22Rv1 (cell line): ENCODE measurements at regions not wholly inside any gene's neighbourhood (a gene's known extent, or its start where the extent isn't known, plus 50 kb on each side); places are given as distances from the start of the nearest gene placed in this dataset.
A peak's percentile ranks its signal among the peaks of the same experiment; 100 is the strongest.

Experiments
- H3K27ac ChIP-seq: fragments of 450-650 bp; 2 replicates; pipeline ENCODE4 v1.5.1; 2017
- ZFX ChIP-seq: fragments of 450-650 bp; IDR thresholded peaks from 2 replicates; pipeline ENCODE4 v1.6.1; 2017; ENCODE audit warnings: antibody characterized with exemption, borderline replicate concordance
- TF ChIP-seq, protein P1 (sequence below): fragments of 450-650 bp; IDR thresholded peaks from 2 replicates; pipeline ENCODE4 v1.5.1; 2017; ENCODE audit warnings: mild to moderate bottlenecking

DNA sequence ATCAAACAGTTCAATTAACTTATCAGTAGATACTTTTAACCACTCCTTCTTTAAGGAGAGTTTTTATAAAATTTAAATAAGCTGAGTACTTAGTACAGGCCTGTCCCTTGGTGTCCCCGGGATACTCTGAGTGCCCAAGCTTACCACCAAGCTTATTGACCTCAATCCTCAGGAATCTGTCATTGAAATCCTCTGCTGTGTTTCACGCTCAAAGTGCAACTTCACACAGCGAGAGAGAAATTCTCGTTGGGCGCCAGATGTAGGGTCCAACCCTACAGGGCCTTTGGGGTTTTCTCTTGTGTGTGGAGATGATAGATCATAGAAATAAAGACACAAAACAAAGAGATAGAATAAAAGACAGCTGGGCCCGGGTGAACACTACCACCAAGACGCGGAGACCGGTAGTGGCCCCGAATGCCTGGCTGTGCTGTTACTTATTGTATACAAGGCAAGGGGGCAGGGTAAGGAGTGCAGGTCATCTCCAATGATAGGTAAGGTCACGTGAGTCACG, 65.3 kb upstream of the ARL4D start:
- H3K27ac ChIP-seq: no peak overlapping the region
- TF ChIP-seq ZFX: no peak
- TF ChIP-seq, protein P1, sequence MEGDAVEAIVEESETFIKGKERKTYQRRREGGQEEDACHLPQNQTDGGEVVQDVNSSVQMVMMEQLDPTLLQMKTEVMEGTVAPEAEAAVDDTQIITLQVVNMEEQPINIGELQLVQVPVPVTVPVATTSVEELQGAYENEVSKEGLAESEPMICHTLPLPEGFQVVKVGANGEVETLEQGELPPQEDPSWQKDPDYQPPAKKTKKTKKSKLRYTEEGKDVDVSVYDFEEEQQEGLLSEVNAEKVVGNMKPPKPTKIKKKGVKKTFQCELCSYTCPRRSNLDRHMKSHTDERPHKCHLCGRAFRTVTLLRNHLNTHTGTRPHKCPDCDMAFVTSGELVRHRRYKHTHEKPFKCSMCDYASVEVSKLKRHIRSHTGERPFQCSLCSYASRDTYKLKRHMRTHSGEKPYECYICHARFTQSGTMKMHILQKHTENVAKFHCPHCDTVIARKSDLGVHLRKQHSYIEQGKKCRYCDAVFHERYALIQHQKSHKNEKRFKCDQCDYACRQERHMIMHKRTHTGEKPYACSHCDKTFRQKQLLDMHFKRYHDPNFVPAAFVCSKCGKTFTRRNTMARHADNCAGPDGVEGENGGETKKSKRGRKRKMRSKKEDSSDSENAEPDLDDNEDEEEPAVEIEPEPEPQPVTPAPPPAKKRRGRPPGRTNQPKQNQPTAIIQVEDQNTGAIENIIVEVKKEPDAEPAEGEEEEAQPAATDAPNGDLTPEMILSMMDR: no peak

DNA sequence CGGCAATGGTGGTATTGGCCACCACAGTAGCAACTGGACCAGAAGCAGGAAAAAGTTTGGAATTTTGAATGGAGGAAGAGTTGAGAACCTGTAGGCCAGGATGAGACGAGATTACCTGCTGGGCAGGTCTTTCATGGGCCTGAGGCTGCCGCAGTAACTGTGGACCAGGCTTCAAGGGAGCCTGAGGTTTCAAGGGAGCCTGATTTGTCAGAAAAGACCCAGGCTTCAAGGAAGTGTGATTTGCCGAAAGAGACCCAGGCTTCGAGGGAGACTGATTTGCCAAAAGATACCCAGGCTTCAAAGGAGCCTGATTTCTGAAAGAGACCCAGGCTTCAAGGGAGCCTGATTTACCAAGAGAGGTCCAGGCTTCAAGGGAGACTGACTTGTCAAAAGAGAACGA, 66.6 kb upstream of the ARL4D start:
- no peak for TF ChIP-seq ZFX
- TF ChIP-seq, protein P1: no peak
- H3K27ac ChIP-seq: no peak overlapping the region

GRCh38 chr17:43330876-43331639, 67.7 kb upstream of the ARL4D start:
- H3K27ac ChIP-seq: no peak overlapping the region
- TF ChIP-seq, protein P1: 0 out of 2 replicates have a peak, but pooled peaks have one; percentile 16
- TF ChIP-seq ZFX: no peak

GRCh38 chr17:43329183-43329582, 69.6 kb upstream of the ARL4D start:
- TF ChIP-seq ZFX: no peak
- TF ChIP-seq, protein P1: no peak

GRCh38 chr17:43328650-43329049, 70.1 kb upstream of the ARL4D start:
- H3K27ac ChIP-seq: no peak overlapping the region
- no peak for TF ChIP-seq ZFX
- TF ChIP-seq, protein P1: no peak

More at GRCh38 chr17:43329183-43329582, 69.6 kb upstream of the ARL4D start:
- H3K27ac ChIP-seq: no peak overlapping the region

DNA sequence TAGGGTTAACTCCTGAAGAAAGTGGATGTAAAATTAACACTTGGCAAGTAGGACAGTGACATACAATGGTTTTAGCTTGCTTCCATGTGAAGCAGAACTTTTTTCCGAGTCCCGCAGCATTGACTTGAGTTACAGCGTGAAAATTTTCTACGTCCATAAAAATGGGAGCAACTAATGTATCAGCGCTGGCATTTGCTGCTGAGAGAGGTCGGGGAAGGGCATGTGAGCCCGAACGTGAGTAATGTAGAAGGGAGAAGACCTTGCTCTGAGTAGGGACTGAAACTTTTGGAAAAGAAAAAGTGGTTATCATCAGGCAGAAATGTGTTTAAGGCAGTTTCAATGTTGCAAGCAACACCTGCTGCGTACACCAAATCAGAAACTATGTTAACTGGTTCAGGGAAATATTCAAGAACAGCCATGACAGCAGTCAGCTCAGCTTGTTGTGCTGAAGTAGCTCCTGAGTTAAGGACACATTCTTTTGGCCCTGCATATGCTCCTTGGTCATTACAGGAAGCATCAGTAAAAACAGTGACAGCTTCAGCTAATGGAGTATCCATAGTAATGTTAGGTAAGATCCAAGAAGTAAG, 70.9 kb upstream of the ARL4D start:
- TF ChIP-seq ZFX: no peak
- TF ChIP-seq, protein P1: no peak

GRCh38 chr17:43327421-43327820, 71.4 kb upstream of the ARL4D start:
- no peak overlapping the region for H3K27ac ChIP-seq
- TF ChIP-seq ZFX: no peak
- TF ChIP-seq, protein P1: no peak

More for the DNA sequence above, 70.9 kb upstream of the ARL4D start:
- no peak overlapping the region for H3K27ac ChIP-seq
